SIG-M5 treated with dmso at 0.1 percent for 504 hours (cell line): ENCODE measurements at regions not wholly inside any gene's neighbourhood (a gene's known extent, or its start where the extent isn't known, plus 50 kb on each side); places are given as distances from the start of the nearest gene placed in this dataset.

Experiments used
- DNase-seq: peaks from one replicate; lab custom pipeline; 2025; ENCODE audit not compliant: unreplicated experiment; lab: John Stamatoyannopoulos, UW

DNA sequence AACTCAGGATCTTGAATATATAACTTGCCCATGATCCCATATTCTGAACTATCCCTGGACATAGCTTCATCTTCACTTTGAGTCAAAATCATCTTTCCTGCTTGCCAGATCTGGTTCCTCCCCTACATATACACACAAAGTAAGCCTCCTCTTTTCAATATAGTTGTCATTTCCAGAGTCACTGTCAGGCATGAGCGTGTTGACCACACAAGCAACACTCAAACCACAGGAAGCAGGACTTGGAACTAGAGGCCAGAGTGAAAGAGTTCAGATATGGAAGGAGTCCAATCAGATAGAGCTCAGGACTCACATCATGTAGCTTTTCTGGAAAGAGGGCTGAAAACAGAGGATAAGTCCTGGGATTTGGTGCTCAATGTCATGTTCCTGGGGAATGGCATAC, 1140.6 kb downstream of the BCL11B start:
- DNase-seq: no peak

GRCh38 chr14:98133806-98134205, 1138.2 kb downstream of the BCL11B start:
- DNase-seq: no peak

- DNase-seq: no peak
Observed at GRCh38 chr14:98136012-98136789, 1135.8 kb downstream of the BCL11B start.

DNA sequence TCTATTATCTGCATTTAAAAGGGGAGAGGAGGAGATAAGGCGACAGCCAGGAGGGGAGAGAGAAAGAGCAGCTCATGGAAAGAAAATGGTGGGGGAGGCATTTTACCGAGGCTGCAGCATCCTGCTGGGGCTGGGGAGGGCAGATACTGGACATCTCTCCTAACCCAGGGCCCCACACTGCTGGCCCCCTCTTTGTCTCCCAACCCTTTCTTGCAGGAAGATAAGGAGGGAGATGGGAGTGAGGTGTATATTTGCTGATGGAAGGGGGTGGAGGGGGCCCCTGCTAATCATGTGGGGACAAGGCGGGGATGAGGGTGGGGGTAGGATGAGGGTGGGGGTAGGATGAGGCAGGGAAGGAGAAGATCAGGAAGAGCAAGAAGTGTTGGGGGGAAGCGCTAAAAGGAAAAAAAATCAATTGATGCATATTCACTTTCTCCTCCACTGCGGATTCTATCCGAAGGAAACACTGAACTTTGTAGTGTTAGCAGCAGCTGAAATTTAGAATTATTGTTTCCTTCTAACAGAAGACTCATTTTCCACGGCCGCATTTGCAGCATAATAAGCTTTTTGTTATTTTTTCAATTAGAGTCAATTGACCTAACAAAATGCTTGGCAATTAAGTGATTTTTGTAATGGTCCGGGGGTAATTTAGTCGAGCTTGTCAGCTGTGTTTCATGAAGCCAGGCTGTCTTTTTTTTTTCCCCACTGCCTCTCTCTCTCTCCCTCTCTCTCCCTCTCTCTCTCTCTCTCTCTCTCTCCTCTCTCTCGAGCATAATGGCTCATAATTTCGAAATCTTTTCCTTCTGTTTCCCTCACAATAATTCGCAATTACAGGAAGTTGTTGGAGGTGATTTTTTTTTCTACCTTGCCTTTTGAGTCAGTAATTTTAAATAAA, 1134.6 kb downstream of the BCL11B start:
- DNase-seq: no peak

GRCh38 chr14:98138666-98139065, 1133.3 kb downstream of the BCL11B start:
- no peak for DNase-seq

DNA sequence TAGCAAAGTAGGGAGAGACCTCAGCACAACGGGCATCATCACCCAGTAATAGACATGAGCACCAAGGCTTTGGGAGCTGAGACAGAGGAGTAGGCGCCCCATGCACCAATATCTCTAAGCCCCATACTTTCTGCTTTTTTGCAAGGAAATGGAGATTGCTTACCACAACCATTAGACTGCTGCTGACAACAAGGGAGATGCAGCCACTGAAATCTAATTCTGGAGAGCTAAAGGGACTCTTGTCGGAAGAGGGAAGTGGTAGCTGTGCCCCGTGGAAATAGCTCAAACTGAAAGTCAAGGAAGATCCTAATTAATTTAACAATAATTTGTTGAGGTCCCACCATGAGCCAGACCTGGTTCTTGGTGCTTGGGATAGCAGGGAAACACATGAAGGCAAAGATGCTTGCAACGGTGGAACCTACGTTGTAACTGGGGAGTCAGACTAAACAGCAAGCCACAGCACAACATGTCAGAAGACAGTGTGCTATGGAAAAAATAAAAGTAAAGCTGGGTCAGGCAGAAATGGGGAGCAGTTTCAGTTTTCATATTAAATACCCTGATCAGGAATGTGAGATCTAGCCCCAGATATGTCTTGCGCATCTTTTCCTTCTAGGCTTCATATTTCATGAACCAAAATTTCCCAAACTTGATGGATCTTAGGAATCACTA, 1131.0 kb downstream of the BCL11B start:
- no peak for DNase-seq

GRCh38 chr14:98143566-98143965, 1128.4 kb downstream of the BCL11B start:
- no peak for DNase-seq

DNA sequence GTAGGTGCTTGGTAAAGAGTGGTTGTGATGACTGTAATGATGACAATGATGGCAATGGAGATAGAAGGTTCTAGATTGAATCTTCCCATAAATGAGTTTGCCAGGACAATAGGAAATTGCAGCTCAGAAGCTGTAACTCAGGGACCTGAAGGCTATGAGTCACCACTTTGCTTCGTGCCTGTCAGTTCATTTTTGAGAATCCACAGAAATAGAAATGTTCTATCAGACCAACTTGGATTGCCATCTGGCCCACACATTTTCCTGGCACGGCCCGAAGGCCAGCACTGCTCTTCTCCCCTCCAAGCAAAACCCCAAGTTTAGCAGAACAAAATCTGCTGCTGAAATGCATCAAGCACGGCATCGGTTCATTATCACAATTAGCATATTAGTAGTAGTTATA, 1127.0 kb downstream of the BCL11B start:
- no peak for DNase-seq

GRCh38 chr14:98146416-98146815, 1125.6 kb downstream of the BCL11B start:
- no peak for DNase-seq

DNA sequence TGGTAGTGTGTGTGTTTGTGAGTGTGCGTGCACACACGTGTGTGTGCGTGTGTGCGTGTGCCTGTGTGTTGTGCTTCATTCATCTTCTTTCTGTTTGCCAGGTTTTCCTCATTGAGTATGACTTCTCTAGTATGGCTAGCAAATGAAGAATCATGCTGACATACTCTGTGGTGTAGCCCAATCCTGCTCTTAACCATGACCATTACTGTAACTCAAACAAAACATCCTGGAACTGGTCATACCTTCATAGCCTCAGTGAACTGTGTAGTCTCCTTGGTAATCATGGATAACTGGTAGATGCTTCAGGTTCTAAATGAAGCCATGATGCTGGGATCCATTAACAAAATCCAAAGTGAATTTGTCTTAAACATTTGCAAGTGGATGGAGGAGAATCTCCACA, 1117.7 kb downstream of the BCL11B start:
- no peak for DNase-seq

DNA sequence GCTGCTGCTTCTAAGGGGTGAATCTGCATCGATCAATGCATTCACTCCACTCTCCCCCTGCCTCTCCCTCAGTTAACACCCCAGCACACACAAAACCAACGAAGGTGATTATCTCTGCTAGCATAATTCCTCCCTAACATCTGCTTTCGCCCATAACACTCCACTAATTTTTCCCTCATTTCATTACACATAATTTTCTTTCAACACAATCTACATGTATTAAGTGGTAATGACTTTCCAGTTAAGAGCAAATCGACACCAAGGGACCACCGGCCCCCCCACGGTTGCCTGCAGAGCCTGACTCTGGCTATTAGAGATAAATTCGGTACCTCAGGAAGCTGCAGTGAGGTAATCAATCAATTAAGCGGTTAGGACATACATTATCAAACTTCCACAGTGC, 1115.6 kb downstream of the BCL11B start:
- DNase-seq: no peak

DNA sequence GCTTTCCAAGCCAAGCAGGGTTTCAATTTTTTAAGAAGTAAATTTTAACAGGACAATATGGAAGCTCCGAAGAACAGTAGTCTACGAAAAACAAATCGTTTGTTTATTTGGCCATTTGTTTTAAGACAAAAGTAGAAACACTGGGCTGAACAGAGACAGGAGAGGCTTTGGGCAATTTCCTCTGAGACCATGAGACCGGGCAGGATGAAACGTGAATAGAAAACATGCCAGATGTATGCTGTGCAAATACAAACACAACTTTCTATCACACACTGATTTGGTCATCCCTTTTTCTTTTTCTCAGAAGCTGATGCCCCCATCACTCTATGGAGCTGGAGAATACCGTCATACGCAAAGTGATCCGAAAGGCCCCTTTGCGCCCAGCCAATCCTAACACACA, 1111.1 kb downstream of the BCL11B start:
- no peak for DNase-seq

DNA sequence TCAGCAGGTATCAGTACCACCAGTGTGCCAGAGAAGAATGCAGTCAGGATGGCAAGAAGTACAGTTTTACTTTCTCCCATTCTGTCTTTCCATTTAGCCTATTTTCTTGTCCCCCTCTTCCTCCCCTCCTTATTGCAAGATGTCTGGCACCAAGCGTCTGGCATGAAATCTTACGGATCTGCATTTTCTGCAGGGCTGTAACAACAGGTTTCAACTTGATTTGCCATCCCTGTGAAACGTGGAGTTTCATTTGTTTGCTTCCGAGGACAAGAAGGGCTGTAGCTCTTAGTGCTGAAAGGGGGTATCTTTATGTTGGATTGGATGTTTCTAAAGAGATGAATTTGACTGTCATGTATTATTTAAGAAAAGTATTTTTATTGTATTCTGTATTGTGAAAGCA, 1110.6 kb downstream of the BCL11B start:
- no peak for DNase-seq

- no peak for DNase-seq
Observed at GRCh38 chr14:98162856-98163805, 1108.9 kb downstream of the BCL11B start.

GRCh38 chr14:98163873-98164272, 1108.1 kb downstream of the BCL11B start:
- no peak for DNase-seq

- no peak for DNase-seq
Observed at GRCh38 chr14:98165976-98166375, 1106.0 kb downstream of the BCL11B start.

- no peak for DNase-seq
Observed at GRCh38 chr14:98167275-98167674, 1104.7 kb downstream of the BCL11B start.

DNA sequence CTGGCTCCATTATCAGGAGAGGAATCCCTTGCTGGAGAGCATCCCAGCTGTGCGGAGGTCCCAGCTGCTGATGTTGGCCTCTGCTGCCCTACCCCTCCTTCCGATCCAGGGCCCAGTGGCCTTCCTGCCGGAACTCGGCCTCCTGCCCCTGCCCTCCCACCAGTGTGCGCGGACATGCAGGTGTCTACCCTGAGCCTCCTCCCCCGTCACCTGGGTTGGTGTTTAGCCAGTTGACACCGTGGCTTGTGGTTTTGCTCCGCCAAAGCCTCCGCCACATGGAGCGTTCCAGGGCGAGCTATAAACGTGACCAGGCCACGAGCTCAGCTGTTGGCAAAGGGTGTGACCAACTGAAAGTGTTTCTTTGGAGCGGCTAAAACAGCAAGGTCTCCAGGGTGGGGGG, 1104.3 kb downstream of the BCL11B start:
- no peak for DNase-seq

GRCh38 chr14:98168211-98168985, 1103.6 kb downstream of the BCL11B start:
- DNase-seq: no peak

- no peak for DNase-seq
Observed at GRCh38 chr14:98169170-98169587, 1102.8 kb downstream of the BCL11B start.
